ENCODE measurements at regions not wholly inside any gene's neighbourhood (a gene's known extent, or its start where the extent isn't known, plus 50 kb on each side); places are given as distances from the start of the nearest gene placed in this dataset.
"Not testable (repeated sequence)": the region's sequence is repeated elsewhere in the genome, so short reads cannot be mapped to it uniquely, and the experiment has no call there.

DNA sequence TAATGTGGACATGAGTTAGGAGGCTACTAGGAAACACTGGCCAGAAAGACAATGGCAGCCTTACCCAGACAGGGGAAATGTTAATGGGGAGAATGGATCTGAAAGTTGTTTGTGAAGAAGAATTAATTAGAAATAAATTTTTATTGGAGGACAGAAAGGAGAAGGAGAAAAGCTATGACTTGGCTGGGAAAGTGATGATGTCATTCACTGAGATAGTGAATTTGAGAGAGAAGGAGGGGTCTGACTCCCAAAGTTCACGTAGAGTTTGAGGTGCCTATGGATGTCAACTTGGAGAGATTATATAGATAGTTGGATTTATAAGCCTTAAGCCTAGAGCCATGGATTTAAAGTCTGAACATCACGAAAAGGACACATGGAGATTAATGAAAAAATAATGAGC lies 144.6 kb upstream of the ZNF521 start:
- Mint-ChIP-seq H3K4me1 (ENCODE audit: low read depth) (no peaks in the 10 kb centered on the region), H3K4me3 (no peak overlapping the region), H3K9me3 (peaks cover 10% of the 10 kb centered on the region), H3K36me3 (ENCODE audit: low read depth) (no peaks in the 10 kb centered on the region), H3K27ac (no peak overlapping the region), H3K27me3 (ENCODE audit: insufficient read depth) (peaks cover under 1% of the 10 kb centered on the region)
- no peak for DNase-seq
- TF ChIP-seq, protein P1, sequence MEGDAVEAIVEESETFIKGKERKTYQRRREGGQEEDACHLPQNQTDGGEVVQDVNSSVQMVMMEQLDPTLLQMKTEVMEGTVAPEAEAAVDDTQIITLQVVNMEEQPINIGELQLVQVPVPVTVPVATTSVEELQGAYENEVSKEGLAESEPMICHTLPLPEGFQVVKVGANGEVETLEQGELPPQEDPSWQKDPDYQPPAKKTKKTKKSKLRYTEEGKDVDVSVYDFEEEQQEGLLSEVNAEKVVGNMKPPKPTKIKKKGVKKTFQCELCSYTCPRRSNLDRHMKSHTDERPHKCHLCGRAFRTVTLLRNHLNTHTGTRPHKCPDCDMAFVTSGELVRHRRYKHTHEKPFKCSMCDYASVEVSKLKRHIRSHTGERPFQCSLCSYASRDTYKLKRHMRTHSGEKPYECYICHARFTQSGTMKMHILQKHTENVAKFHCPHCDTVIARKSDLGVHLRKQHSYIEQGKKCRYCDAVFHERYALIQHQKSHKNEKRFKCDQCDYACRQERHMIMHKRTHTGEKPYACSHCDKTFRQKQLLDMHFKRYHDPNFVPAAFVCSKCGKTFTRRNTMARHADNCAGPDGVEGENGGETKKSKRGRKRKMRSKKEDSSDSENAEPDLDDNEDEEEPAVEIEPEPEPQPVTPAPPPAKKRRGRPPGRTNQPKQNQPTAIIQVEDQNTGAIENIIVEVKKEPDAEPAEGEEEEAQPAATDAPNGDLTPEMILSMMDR (IDR thresholded peaks at IDR 0.05) = no peak

GRCh38 chr18:25495606-25496005 lies 143.6 kb upstream of the ZNF521 start:
- TF ChIP-seq, protein P1 (IDR thresholded peaks at IDR 0.05) = no peak
- no peaks in the 10 kb centered on the region for H3K4me1 Mint-ChIP-seq (ENCODE audit: low read depth)
- DNase-seq = no peak
- H3K27ac Mint-ChIP-seq = no peak overlapping the region
- no peaks in the 10 kb centered on the region for H3K36me3 Mint-ChIP-seq (ENCODE audit: low read depth)
- H3K9me3 Mint-ChIP-seq = peaks cover 10% of the 10 kb centered on the region
- H3K27me3 Mint-ChIP-seq (ENCODE audit: insufficient read depth) = no peaks in the 10 kb centered on the region; the same call in 1 of the 2 replicates
- no peak overlapping the region for H3K4me3 Mint-ChIP-seq

DNA sequence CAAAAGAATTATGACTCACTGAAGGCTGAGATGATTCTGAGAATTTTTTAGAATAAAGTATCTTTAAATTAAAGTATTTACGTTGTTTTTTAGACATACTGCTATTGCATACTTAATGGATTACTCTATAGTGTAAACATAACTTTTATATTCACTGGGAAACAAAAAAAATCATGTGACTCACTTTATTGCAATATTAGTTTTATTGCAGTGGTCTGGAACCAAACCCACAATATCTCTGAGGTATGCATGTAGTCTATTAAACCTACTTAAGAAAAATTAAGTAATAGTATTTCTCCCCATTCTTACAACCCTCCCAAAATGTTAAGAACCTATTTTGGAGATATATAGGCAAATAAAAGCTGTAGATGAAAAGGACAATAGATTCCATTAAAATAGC lies 142.9 kb upstream of the ZNF521 start:
- Mint-ChIP-seq H3K36me3 (ENCODE audit: low read depth) (no peaks in the 10 kb centered on the region), H3K4me3 (no peak overlapping the region)

DNA sequence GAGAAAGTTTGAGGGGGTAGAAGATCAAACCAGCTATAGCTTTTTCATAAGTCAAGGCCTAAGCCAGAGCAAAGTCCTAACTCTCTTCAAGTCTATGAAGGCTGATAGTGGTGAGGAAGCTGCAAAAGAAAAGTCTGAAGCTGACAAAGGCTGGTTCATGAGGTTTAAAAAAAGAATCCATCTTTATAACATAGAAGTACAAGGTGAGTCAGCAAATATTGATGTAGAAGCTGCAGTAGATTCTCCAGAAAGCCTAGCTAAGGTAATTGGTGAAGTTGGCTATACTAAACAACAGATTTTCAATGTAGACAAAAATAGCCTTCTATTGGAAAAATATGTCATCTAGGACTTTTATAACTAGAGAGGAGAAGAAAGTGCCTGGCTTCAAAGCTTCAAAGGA lies 141.4 kb upstream of the ZNF521 start:
- no peak overlapping the region for H3K4me3 Mint-ChIP-seq
- H3K4me1 Mint-ChIP-seq (ENCODE audit: low read depth) = no peaks in the 10 kb centered on the region
- TF ChIP-seq, protein P1 (IDR thresholded peaks at IDR 0.05) = no peak
- H3K27me3 Mint-ChIP-seq (ENCODE audit: insufficient read depth) = no peaks in the 10 kb centered on the region
- H3K27ac Mint-ChIP-seq = no peak overlapping the region
- DNase-seq = no peak
- peaks cover 10% of the 10 kb centered on the region for H3K9me3 Mint-ChIP-seq
- H3K36me3 Mint-ChIP-seq (ENCODE audit: low read depth) = no peaks in the 10 kb centered on the region

More for the DNA sequence above, 142.9 kb upstream of the ZNF521 start:
- Mint-ChIP-seq H3K9me3 (peaks cover 10% of the 10 kb centered on the region), H3K27me3 (ENCODE audit: insufficient read depth) (no peaks in the 10 kb centered on the region; the same call in 1 of the 2 replicates), H3K27ac (no peak overlapping the region), H3K4me1 (ENCODE audit: low read depth) (no peaks in the 10 kb centered on the region)
- TF ChIP-seq, protein P1 (IDR thresholded peaks at IDR 0.05) = no peak
- no peak for DNase-seq

GRCh38 chr18:25490316-25490715 lies 138.3 kb upstream of the ZNF521 start:
- TF ChIP-seq, protein P1 (IDR thresholded peaks at IDR 0.05) = no peak
- no peak overlapping the region for H3K27ac Mint-ChIP-seq
- H3K4me1 Mint-ChIP-seq (ENCODE audit: low read depth) = no peaks in the 10 kb centered on the region
- H3K9me3 Mint-ChIP-seq = peaks cover 6% of the 10 kb centered on the region
- H3K4me3 Mint-ChIP-seq = no peak overlapping the region
- H3K36me3 Mint-ChIP-seq (ENCODE audit: low read depth) = no peaks in the 10 kb centered on the region
- H3K27me3 Mint-ChIP-seq (ENCODE audit: insufficient read depth) = no peaks in the 10 kb centered on the region; the same call in 1 of the 2 replicates
- no peak for DNase-seq

- TF ChIP-seq, protein P1 (IDR thresholded peaks at IDR 0.05) = no peak
- Mint-ChIP-seq H3K4me1 (ENCODE audit: low read depth) (no peaks in the 10 kb centered on the region), H3K27me3 (ENCODE audit: insufficient read depth) (no peaks in the 10 kb centered on the region; the same call in 1 of the 2 replicates), H3K36me3 (ENCODE audit: low read depth) (no peaks in the 10 kb centered on the region; the same call in 1 of the 2 replicates), H3K4me3 (no peak overlapping the region), H3K9me3 (peaks cover 16% of the 10 kb centered on the region; the same call in 1 of the 2 replicates), H3K27ac (no peak overlapping the region)
- DNase-seq = no peak
Observed at GRCh38 chr18:25473008-25473407, 121.0 kb upstream of the ZNF521 start.

GRCh38 chr18:25470756-25471524 lies 119.0 kb upstream of the ZNF521 start:
- not testable (repeated sequence) for H3K36me3 Mint-ChIP-seq (ENCODE audit: low read depth); H3K4me3 Mint-ChIP-seq; H3K27ac Mint-ChIP-seq; H3K27me3 Mint-ChIP-seq (ENCODE audit: insufficient read depth); DNase-seq; H3K9me3 Mint-ChIP-seq; H3K4me1 Mint-ChIP-seq (ENCODE audit: low read depth)
